H9 (cell line): ENCODE measurements at regions not wholly inside any gene's neighbourhood (a gene's known extent, or its start where the extent isn't known, plus 50 kb on each side); places are given as distances from the start of the nearest gene placed in this dataset.
"Not testable (repeated sequence)": the region's sequence is repeated elsewhere in the genome, so short reads cannot be mapped to it uniquely, and the experiment has no call there.

Source experiments
- DNase-seq: peaks from one replicate; pipeline ENCODE4 v3.0.0-alpha.2; 2017
- H2AFZ ChIP-seq: one replicate; pipeline ENCODE4 v1.6.1; 2013; ENCODE audit warnings: mild to moderate bottlenecking, low read length, control low read depth, moderate library complexity
- H2AK5ac ChIP-seq: 2 replicates; pipeline ENCODE4 v1.6.1; 2013; ENCODE audit warnings: low read length, control low read depth, mixed read lengths; ENCODE audit not compliant: insufficient read length
- H2BK120ac ChIP-seq: one replicate; pipeline ENCODE4 v1.6.1; 2013; ENCODE audit warnings: low read depth, mild to moderate bottlenecking, low read length, control low read depth, inconsistent platforms; ENCODE audit not compliant: poor library complexity, severe bottlenecking
- H2BK12ac ChIP-seq: 2 replicates; pipeline ENCODE4 v1.6.1; 2013; ENCODE audit warnings: low read length, control low read depth, mixed read lengths, low read depth; ENCODE audit not compliant: insufficient read length
- H2BK15ac ChIP-seq: 2 replicates; pipeline ENCODE4 v1.6.1; 2013; ENCODE audit warnings: low read depth, low read length, control low read depth
- H2BK20ac ChIP-seq: one replicate; pipeline ENCODE4 v1.6.1; 2013; ENCODE audit warnings: low read depth, mild to moderate bottlenecking, low read length, control low read depth, inconsistent platforms; ENCODE audit not compliant: poor library complexity, severe bottlenecking
- H2BK5ac ChIP-seq: 2 replicates; pipeline ENCODE4 v1.6.1; 2013; ENCODE audit warnings: low read length, control low read depth, mixed read lengths; ENCODE audit not compliant: insufficient read length
- H3K14ac ChIP-seq: 2 replicates; pipeline ENCODE4 v1.6.1; 2013; ENCODE audit warnings: low read length, control low read depth; ENCODE audit not compliant: insufficient read depth
- H3K18ac ChIP-seq: 2 replicates; pipeline ENCODE4 v1.6.1; 2013; ENCODE audit warnings: low read depth, mild to moderate bottlenecking, mixed read lengths, low read length, control low read depth; ENCODE audit not compliant: insufficient read length
- H3K23ac ChIP-seq: 2 replicates; pipeline ENCODE4 v1.6.1; 2013; ENCODE audit warnings: low read length, control low read depth, mixed read lengths, low read depth; ENCODE audit not compliant: insufficient read length
- H3K23me2 ChIP-seq: 2 replicates; pipeline ENCODE4 v1.6.1; 2013; ENCODE audit warnings: low read depth, mild to moderate bottlenecking, mixed read lengths, low read length, control low read depth; ENCODE audit not compliant: insufficient read length, poor library complexity, severe bottlenecking
- H3K27ac ChIP-seq: 2 replicates; pipeline ENCODE4 v1.5.1; 2013; ENCODE audit warnings: low read length, control low read depth, mixed read lengths, low read depth; ENCODE audit not compliant: insufficient read length
- H3K27me3 ChIP-seq: 2 replicates; pipeline ENCODE4 v1.6.1; 2013; ENCODE audit warnings: low read length, control low read depth, inconsistent platforms; ENCODE audit not compliant: insufficient read depth
- H3K4ac ChIP-seq: 2 replicates; pipeline ENCODE4 v1.6.1; 2013; ENCODE audit warnings: low read depth, mild to moderate bottlenecking, control low read depth, inconsistent platforms, low read length, moderate library complexity
- H3K4me1 ChIP-seq: 2 replicates; pipeline ENCODE4 v1.6.1; 2013; ENCODE audit warnings: low read length, control low read depth, inconsistent platforms; ENCODE audit not compliant: insufficient read depth
- H3K4me2 ChIP-seq: 2 replicates; pipeline ENCODE4 v1.6.1; 2013; ENCODE audit warnings: low read length, control low read depth, mixed read lengths; ENCODE audit not compliant: insufficient read length, insufficient read depth
- H3K56ac ChIP-seq: 2 replicates; pipeline ENCODE4 v1.6.1; 2013; ENCODE audit warnings: low read depth, mild to moderate bottlenecking, mixed read lengths, low read length, control low read depth; ENCODE audit not compliant: insufficient read length
- H3K79me1 ChIP-seq: 2 replicates; pipeline ENCODE4 v1.6.1; 2013; ENCODE audit warnings: low read depth, mild to moderate bottlenecking, moderate library complexity, low read length, control low read depth, inconsistent platforms; ENCODE audit not compliant: insufficient read depth, poor library complexity, severe bottlenecking
- H3K79me2 ChIP-seq: 2 replicates; pipeline ENCODE4 v1.6.1; 2013; ENCODE audit warnings: low read length, control low read depth, inconsistent platforms; ENCODE audit not compliant: insufficient read depth
- H3K9ac ChIP-seq: 2 replicates; pipeline ENCODE4 v1.6.1; 2013; ENCODE audit warnings: low read length, control low read depth, mixed read lengths; ENCODE audit not compliant: insufficient read length; ENCODE audit errors: extremely low read depth
- H3K9me3 ChIP-seq: one replicate; pipeline ENCODE4 v1.6.1; 2013; ENCODE audit warnings: low read depth, low read length, inconsistent platforms; ENCODE audit not compliant: control insufficient read depth
- H3T11ph ChIP-seq: one replicate; pipeline ENCODE4 v1.6.1; 2013; ENCODE audit warnings: mild to moderate bottlenecking, low read length, control low read depth, inconsistent platforms
- H4K20me1 ChIP-seq: one replicate; pipeline ENCODE4 v1.6.1; 2013; ENCODE audit not compliant: control insufficient read depth, insufficient read length, insufficient read depth
- H4K5ac ChIP-seq: 2 replicates; pipeline ENCODE4 v1.6.1; 2013; ENCODE audit warnings: low read depth, mild to moderate bottlenecking, mixed read lengths, low read length, control low read depth; ENCODE audit not compliant: insufficient read length
- H4K8ac ChIP-seq: replicated peaks from 2 replicates; pipeline ENCODE4 v1.6.1; 2013; ENCODE audit warnings: low read length, control low read depth, mixed read lengths, low read depth; ENCODE audit not compliant: insufficient read length
- H4K91ac ChIP-seq: 2 replicates; pipeline ENCODE4 v1.6.1; 2013; ENCODE audit warnings: low read depth, mild to moderate bottlenecking, moderate library complexity, mixed read lengths, low read length, control low read depth; ENCODE audit not compliant: insufficient read length
- H3K27ac Mint-ChIP-seq, 3 experiments: 2 replicates in 2 of 3; 3 replicates in 1 of 3; pipeline ENCODE4 v1.8.0; 2020 to 2021; ENCODE audit warnings: mixed read lengths in 3 of 3, mild to moderate bottlenecking in 1 of 3, moderate library complexity in 1 of 3
- H3K27me3 Mint-ChIP-seq: 2 replicates; pipeline ENCODE4 v1.8.0; 2021; ENCODE audit warnings: low read depth, mild to moderate bottlenecking, moderate library complexity, mixed read lengths
- H3K36me3 Mint-ChIP-seq, 3 experiments: 2 replicates in 2 of 3; 3 replicates in 1 of 3; pipeline ENCODE4 v1.8.0; 2020 to 2021; ENCODE audit warnings: low read depth in 3 of 3, mixed read lengths in 3 of 3; ENCODE audit not compliant: insufficient read depth in 1 of 3
- H3K4me1 Mint-ChIP-seq, 2 experiments: 2 replicates each; pipeline ENCODE4 v1.8.0; 2020; ENCODE audit warnings: mixed read lengths in 2 of 2
- H3K4me3 Mint-ChIP-seq, 2 experiments: 2 replicates in 1 of 2; 3 replicates in 1 of 2; pipeline ENCODE4 v1.8.0; 2020 to 2021; ENCODE audit warnings: mild to moderate bottlenecking in 2 of 2, mixed read lengths in 2 of 2, moderate library complexity in 1 of 2
- H3K9me3 Mint-ChIP-seq, 2 experiments: 2 replicates in 1 of 2; 3 replicates in 1 of 2; pipeline ENCODE4 v1.8.0; 2020; ENCODE audit warnings: mild to moderate bottlenecking in 2 of 2, mixed read lengths in 2 of 2, moderate library complexity in 1 of 2
- WGBS: extraction: QIAGEN DNeasy Blood & Tissue Kit; methylation state at CpG from one replicate; pipeline ENCODE4 v1.1.7; 2013; ENCODE audit warnings: missing lambda C conversion rate, low lambda C conversion rate, mixed read lengths; ENCODE audit not compliant: insufficient read length; ENCODE audit errors: extremely low coverage; 5-methylcytosine and 5-hydroxymethylcytosine counted together
- TF ChIP-seq, protein P1 (sequence below): fragments of 200-600 bp; sonication (generic); conservative IDR thresholded peaks from 3 replicates; pipeline ENCODE4 v1.8.0; 2021; ENCODE audit warnings: antibody characterized with exemption, mild to moderate bottlenecking

- H3K27ac ChIP-seq = no peak overlapping the region
- no peak overlapping the region for H2BK120ac ChIP-seq
- H3K23ac ChIP-seq = no peak overlapping the region
- H3K27me3 Mint-ChIP-seq = no peaks in the 10 kb centered on the region; the same call in 1 of the 2 replicates
- H4K91ac ChIP-seq = no peak overlapping the region
- H3K4me1 ChIP-seq = peaks cover 2% of the 10 kb centered on the region; the same call in 1 of the 2 replicates
- peaks cover 3 to 9% (median 8%) of the 10 kb centered on the region in 3 experiments for H3K36me3 Mint-ChIP-seq
- no peak for DNase-seq
- H3K4me3 Mint-ChIP-seq = no peak overlapping the region
- H3K27me3 ChIP-seq = no peaks in the 10 kb centered on the region
- H2AK5ac ChIP-seq = no peak overlapping the region
- no peak overlapping the region for H2BK5ac ChIP-seq
- no peak overlapping the region for H3K4me2 ChIP-seq
- H2BK20ac ChIP-seq = no peak overlapping the region
- no peak overlapping the region for H4K8ac ChIP-seq
- TF ChIP-seq, protein P1, sequence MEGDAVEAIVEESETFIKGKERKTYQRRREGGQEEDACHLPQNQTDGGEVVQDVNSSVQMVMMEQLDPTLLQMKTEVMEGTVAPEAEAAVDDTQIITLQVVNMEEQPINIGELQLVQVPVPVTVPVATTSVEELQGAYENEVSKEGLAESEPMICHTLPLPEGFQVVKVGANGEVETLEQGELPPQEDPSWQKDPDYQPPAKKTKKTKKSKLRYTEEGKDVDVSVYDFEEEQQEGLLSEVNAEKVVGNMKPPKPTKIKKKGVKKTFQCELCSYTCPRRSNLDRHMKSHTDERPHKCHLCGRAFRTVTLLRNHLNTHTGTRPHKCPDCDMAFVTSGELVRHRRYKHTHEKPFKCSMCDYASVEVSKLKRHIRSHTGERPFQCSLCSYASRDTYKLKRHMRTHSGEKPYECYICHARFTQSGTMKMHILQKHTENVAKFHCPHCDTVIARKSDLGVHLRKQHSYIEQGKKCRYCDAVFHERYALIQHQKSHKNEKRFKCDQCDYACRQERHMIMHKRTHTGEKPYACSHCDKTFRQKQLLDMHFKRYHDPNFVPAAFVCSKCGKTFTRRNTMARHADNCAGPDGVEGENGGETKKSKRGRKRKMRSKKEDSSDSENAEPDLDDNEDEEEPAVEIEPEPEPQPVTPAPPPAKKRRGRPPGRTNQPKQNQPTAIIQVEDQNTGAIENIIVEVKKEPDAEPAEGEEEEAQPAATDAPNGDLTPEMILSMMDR = no peak
- H3K56ac ChIP-seq = no peak overlapping the region
- H3T11ph ChIP-seq = no peak overlapping the region
- peaks cover 16 to 18% of the 10 kb centered on the region in 2 experiments for H3K4me1 Mint-ChIP-seq
- no CpG with 5 or more reads among the region's 5 CpGs for WGBS
- no peak overlapping the region for H2BK12ac ChIP-seq
- H3K18ac ChIP-seq = no peak overlapping the region
- H3K4ac ChIP-seq = no peak overlapping the region
- no peaks in the 10 kb centered on the region for H3K23me2 ChIP-seq
- no peak overlapping the region for H2AFZ ChIP-seq
- peaks cover 9 to 11% of the 10 kb centered on the region in 2 experiments; a peak in 4 of 5 replicates for H3K9me3 Mint-ChIP-seq
- no peak overlapping the region for H2BK15ac ChIP-seq
- H3K79me2 ChIP-seq = no peaks in the 10 kb centered on the region
- no peaks in the 10 kb centered on the region for H3K79me1 ChIP-seq
- H3K9ac ChIP-seq = no peak overlapping the region
- H4K20me1 ChIP-seq = no peaks in the 10 kb centered on the region
- no peak overlapping the region for H3K14ac ChIP-seq
- H3K27ac Mint-ChIP-seq = no peak overlapping the region
- H4K5ac ChIP-seq = no peak overlapping the region
- no peaks in the 10 kb centered on the region for H3K9me3 ChIP-seq
Measured at GRCh38 chr12:75684678-75685616, 173.5 kb upstream of the KRR1 start.

DNA sequence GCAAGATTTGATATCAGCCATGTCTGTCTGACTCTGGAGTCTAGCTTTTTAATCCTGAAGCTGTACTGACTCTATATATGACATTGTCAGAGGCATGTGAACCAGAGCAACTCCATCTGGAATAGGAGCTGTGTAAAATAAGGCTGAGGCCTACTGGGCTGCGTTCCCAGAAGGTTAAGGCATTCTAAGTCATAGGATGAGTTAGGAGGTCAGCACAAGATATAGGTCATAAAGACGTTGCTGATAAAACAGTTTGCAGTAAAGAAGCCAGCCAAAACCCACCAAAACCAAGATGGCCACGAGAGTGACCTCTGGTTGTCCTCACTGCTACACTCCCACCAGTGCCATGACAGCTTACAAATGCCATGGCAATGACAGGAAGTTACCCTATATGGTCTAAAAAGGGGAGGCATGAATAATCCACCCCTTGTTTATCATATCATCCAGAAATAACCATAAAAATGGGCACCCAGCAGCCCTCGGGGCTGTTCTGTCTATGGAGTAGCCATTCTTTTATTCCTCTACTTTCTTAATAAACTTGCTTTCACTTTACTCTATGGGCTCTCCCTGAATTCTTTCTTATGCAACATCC is 172.7 kb upstream of the KRR1 start:
- not testable (repeated sequence) for H2BK12ac ChIP-seq, H3K4me2 ChIP-seq, H3K4me1 ChIP-seq, H3K14ac ChIP-seq, DNase-seq, H3K27ac ChIP-seq, H3K4me3 Mint-ChIP-seq, H4K5ac ChIP-seq, H3K9me3 ChIP-seq, H3K23ac ChIP-seq, H2AFZ ChIP-seq, H2BK15ac ChIP-seq, H3K27me3 Mint-ChIP-seq, H3K18ac ChIP-seq, H4K8ac ChIP-seq, H4K20me1 ChIP-seq, H3K9ac ChIP-seq, H3K27me3 ChIP-seq, H3K79me2 ChIP-seq, H2AK5ac ChIP-seq, H3K4ac ChIP-seq, H3K27ac Mint-ChIP-seq, H2BK120ac ChIP-seq, H2BK20ac ChIP-seq, H3K79me1 ChIP-seq, H2BK5ac ChIP-seq, H3K23me2 ChIP-seq, H4K91ac ChIP-seq, H3T11ph ChIP-seq, H3K56ac ChIP-seq
- Mint-ChIP-seq H3K9me3 (peaks cover 10 to 11% of the 10 kb centered on the region in 2 experiments; a peak in 4 of 5 replicates), H3K4me1 (peaks cover 16 to 18% of the 10 kb centered on the region in 2 experiments), H3K36me3 (peaks cover 3 to 11% (median 8%) of the 10 kb centered on the region in 3 experiments)
- no CpG with 5 or more reads among the region's 4 CpGs for WGBS
